Prostate gland (tissue), 2 donors: ENCODE measurements at regions not wholly inside any gene's neighbourhood (a gene's known extent, or its start where the extent isn't known, plus 50 kb on each side); places are given as distances from the start of the nearest gene placed in this dataset.
"Not testable (repeated sequence)": the region's sequence is repeated elsewhere in the genome, so short reads cannot be mapped to it uniquely, and the experiment has no call there.

Source experiments
- DNase-seq: peaks from one replicate; pipeline ENCODE4 v3.0.0-alpha.2; 2019; ENCODE audit warnings: low spot score
- H3K27ac ChIP-seq, 2 donors: fragments of 200-600 bp; sonication (generic); 2 replicates each; pipeline ENCODE4 v1.5.1; 2017 to 2019
- H3K27me3 ChIP-seq: fragments of 200-600 bp; sonication (generic); replicated peaks from 2 replicates; pipeline ENCODE4 v1.5.1; 2019; ENCODE audit not compliant: insufficient read depth
- H3K36me3 ChIP-seq, 2 donors: fragments of 200-600 bp; sonication (generic); 1 replicate in 1 of 2; 2 replicates in 1 of 2; pipeline versions ENCODE4 v1.5.1 to v1.8.1; 2017 to 2019
- H3K4me1 ChIP-seq: fragments of 200-600 bp; sonication (generic); replicated peaks from 2 replicates; pipeline ENCODE4 v1.5.1; 2019
- H3K4me3 ChIP-seq, 2 donors: fragments of 200-600 bp; sonication (generic); 2 replicates each; pipeline ENCODE4 v1.5.1; 2017 to 2019
- H3K9me3 ChIP-seq: fragments of 200-600 bp; sonication (generic); 2 replicates; pipeline ENCODE4 v1.5.1; 2017
- CTCF ChIP-seq, 4 experiments: fragments of 200-600 bp in 2 of 4; fragments of 450-650 bp in 2 of 4; sonication (generic) in 2 of 4; IDR thresholded peaks; 1 replicate in 3 of 4; 2 replicates in 1 of 4; pipeline ENCODE4 v1.5.1; 2016 to 2019; ENCODE audit warnings: antibody characterized with exemption in 4 of 4, mild to moderate bottlenecking in 2 of 4, moderate library complexity in 2 of 4
- POLR2A ChIP-seq: fragments of 450-650 bp; IDR thresholded peaks from one replicate; pipeline ENCODE4 v1.6.1; 2016; ENCODE audit warnings: antibody characterized with exemption, mild to moderate bottlenecking
- POLR2AphosphoS5 ChIP-seq: sonication (generic); formaldehyde crosslinking; IDR thresholded peaks from one replicate; pipeline ENCODE4 v1.6.1; 2017; ENCODE audit warnings: antibody characterized with exemption
- WGBS: methylation state at CpG from one replicate; pipeline ENCODE4 v1.1.5; 2018; 5-methylcytosine and 5-hydroxymethylcytosine counted together
- intact Hi-C: fragments of 100-400 bp; cut with DNase I; formaldehyde crosslinking; loops from one replicate; pipeline ENCODE4 v1.14.2; 2022

DNA sequence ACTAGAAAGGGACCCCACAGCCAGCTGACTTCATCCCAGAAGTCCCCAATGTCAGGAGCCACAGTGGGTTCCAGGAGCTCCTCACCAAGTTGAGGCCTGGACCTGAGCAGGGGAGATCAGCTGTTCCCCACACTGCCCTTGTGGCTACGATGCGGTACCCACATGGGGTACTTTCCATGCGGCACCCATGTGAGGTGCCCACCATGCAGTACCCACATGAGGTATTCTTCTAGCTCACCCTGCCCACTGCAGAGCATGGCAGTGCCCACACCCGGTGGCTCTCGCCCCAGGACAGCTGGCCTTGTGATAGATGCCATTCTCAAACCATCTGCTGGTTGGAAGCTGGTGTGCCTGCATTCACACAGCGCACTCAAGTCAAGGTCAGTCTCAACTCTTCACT is 136.3 kb upstream of the PDE1C start:
- no peaks in the 10 kb centered on the region for H3K27me3 ChIP-seq
- H3K4me3 ChIP-seq: no peak overlapping the region
- TF ChIP-seq POLR2AphosphoS5: no peak
- TF ChIP-seq POLR2A: no peak
- no peak for TF ChIP-seq CTCF (IDR thresholded peaks at IDR 0.05)
- no peak for DNase-seq
- H3K36me3 ChIP-seq: no peaks in the 10 kb centered on the region
- intact Hi-C loops: no loop called here
- WGBS: 95% methylated on average over 6 of the region's 6 CpGs
- H3K4me1 ChIP-seq: no peaks in the 10 kb centered on the region
- no peak overlapping the region for H3K27ac ChIP-seq
- no peaks in the 10 kb centered on the region for H3K9me3 ChIP-seq

DNA sequence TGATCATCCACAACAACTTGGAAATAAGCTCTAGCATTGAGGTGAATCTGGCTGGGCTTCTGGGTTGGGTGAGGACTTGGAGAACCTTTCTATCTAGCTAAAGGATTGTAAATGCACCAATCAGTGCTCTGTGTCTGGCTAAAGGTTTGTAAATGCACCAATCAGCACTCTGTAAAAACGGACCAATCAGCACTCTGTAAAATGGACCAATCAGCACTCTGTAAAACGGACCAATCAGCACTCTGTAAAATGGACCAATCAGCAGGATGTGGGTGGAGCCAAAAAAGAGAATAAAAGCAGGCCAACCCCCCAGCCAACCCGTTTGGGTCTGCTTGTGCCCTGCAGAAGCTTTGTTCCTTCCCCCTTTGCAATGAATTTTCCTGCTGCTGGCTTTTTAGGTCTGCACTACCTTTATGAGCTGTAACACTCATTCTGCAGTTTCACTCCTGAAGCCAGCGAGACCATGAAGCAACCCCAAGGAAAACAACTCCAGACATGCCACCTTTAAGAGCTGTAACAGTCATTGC is 135.2 kb upstream of the PDE1C start:
- not testable (repeated sequence) for DNase-seq
- WGBS: 78% methylated on average over 4 of the region's 4 CpGs
- intact Hi-C loops: loop anchor here (2.0 kb wide), 1 partner anchor 461 kb away; no protein-coding TSS in a partner anchor

DNA sequence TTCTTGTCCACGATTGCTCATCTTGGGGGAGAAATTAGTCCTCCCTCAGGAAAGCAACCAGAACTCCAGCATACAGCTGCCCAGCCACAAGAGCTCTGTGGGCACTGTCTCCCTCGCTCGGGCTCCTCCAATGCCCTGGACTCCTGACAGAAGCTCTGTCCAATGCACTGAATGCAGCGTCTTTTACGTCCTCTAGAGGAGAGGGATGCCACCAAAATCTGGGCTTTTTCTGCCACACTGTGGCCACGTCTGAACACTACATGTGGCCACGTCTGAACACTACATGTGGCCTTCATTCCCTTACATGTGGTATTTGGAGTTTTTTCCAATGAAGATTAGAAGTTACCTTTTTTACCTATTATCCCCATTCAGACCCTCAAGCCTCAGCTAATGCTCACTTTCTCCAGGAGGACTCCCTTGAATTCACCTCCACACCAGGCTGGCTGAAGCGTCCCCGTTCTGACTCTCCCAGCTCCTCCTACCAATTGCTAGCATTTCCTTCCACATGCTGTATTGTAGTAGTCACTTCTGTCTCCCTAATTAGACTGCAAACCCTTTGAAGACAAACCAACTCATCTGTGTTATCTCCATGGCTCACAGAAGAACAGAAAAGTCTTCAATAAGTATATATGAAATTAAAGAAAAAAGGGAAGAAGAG is 134.3 kb upstream of the PDE1C start:
- no peaks in the 10 kb centered on the region for H3K27me3 ChIP-seq
- no peak overlapping the region for H3K4me3 ChIP-seq
- no peak for TF ChIP-seq POLR2AphosphoS5
- peak; percentile 21 to 85 (median 66) for TF ChIP-seq CTCF (IDR thresholded peaks at IDR 0.05)
- H3K4me1 ChIP-seq: no peaks in the 10 kb centered on the region
- WGBS: 20% methylated on average over 9 of the region's 9 CpGs
- H3K36me3 ChIP-seq: no peaks in the 10 kb centered on the region
- DNase-seq: peak; percentile 47
- H3K9me3 ChIP-seq: no peaks in the 10 kb centered on the region
- no peak overlapping the region for H3K27ac ChIP-seq
- intact Hi-C loops: loop anchor here (2.0 kb wide), 1 partner anchor 460 kb away; no protein-coding TSS in a partner anchor

More for the DNA sequence above, 135.2 kb upstream of the PDE1C start:
- H3K36me3 ChIP-seq, H3K27ac ChIP-seq, H3K4me1 ChIP-seq, H3K4me3 ChIP-seq, H3K9me3 ChIP-seq, H3K27me3 ChIP-seq: not testable (repeated sequence)

GRCh38 chr7:32200646-32201045 is 130.4 kb upstream of the PDE1C start:
- TF ChIP-seq POLR2AphosphoS5: no peak
- no peak for TF ChIP-seq POLR2A
- no peak for TF ChIP-seq CTCF (IDR thresholded peaks at IDR 0.05)
- Histone ChIP-seq H3K27me3 (no peaks in the 10 kb centered on the region), H3K36me3 (no peaks in the 10 kb centered on the region), H3K4me3 (no peak overlapping the region), H3K27ac (no peak overlapping the region), H3K4me1 (no peaks in the 10 kb centered on the region), H3K9me3 (no peaks in the 10 kb centered on the region)
- intact Hi-C loops: no loop called here
- WGBS: 55% methylated on average over 1 of the region's 1 CpG
- DNase-seq: no peak

DNA sequence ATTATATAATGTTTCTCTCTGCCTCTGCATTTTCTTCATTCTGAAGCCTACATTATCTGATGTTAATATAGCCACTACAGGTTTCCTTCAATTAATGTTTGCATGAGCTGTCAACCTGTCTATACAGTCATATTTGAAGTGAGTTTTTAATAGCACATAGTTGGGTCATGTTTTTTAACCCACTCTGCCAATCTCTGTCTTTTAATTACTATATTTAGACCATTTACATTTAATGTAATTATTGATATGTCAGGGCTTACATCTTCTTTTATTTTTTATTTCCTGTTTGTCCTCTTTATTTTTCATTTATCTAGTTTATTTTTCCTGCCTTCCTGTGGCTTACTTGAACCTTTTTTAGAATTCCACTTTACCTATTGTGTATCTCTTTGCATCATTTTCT is 124.3 kb upstream of the PDE1C start:
- Histone ChIP-seq H3K4me3 (no peak overlapping the region), H3K36me3 (no peaks in the 10 kb centered on the region), H3K9me3 (no peaks in the 10 kb centered on the region), H3K27ac (no peak overlapping the region), H3K27me3 (no peaks in the 10 kb centered on the region), H3K4me1 (no peaks in the 10 kb centered on the region)
- TF ChIP-seq POLR2AphosphoS5 (no peak), CTCF (IDR thresholded peaks at IDR 0.05) (no peak), POLR2A (no peak)
- intact Hi-C loops: no loop called here
- DNase-seq: no peak
